ENCODE measurements at regions not wholly inside any gene's neighbourhood (a gene's known extent, or its start where the extent isn't known, plus 50 kb on each side); places are given as distances from the start of the nearest gene placed in this dataset.

GRCh38 chr5:30690931-30691330, 502.6 kb upstream of the CDH6 start:
- TF ChIP-seq CTCF (IDR thresholded peaks at IDR 0.05; ENCODE audit: low read depth, low read length): no peak
- no peak for TF ChIP-seq POLR2A (IDR thresholded peaks at IDR 0.05; ENCODE audit: extremely low read depth, insufficient read length)
- TF ChIP-seq MAX (IDR thresholded peaks at IDR 0.05; ENCODE audit: low read depth, low read length): no peak
